ENCODE measurements at regions not wholly inside any gene's neighbourhood (a gene's known extent, or its start where the extent isn't known, plus 50 kb on each side); places are given as distances from the start of the nearest gene placed in this dataset.

GRCh38 chr1:219783605-219784235, 144.6 kb downstream of the SLC30A10 start:
- no peak for TF ChIP-seq RARB (CRISPR knock-in tag; IDR thresholded peaks at IDR 0.05)
- no peak for TF ChIP-seq ZC3H10 (CRISPR knock-in tag; IDR thresholded peaks at IDR 0.05)
- TF ChIP-seq CSDC2 (CRISPR knock-in tag; IDR thresholded peaks at IDR 0.05): no peak
- TF ChIP-seq ZFP30 (CRISPR knock-in tag; IDR thresholded peaks at IDR 0.05): no peak
- no peak for TF ChIP-seq CREB5 (CRISPR knock-in tag; IDR thresholded peaks at IDR 0.05; ENCODE audit: low read depth)
- TF ChIP-seq ZNF70 (CRISPR knock-in tag; IDR thresholded peaks at IDR 0.05): no peak
- ATAC-seq: no peak

GRCh38 chr1:219782929-219783328, 145.4 kb downstream of the SLC30A10 start:
- TF ChIP-seq ZNF8 (CRISPR knock-in tag; IDR thresholded peaks at IDR 0.05): no peak
- no peak for TF ChIP-seq PATZ1 (CRISPR knock-in tag; IDR thresholded peaks at IDR 0.05; ENCODE audit: borderline replicate concordance)
- no peak for TF ChIP-seq ZFP3 (CRISPR knock-in tag; IDR thresholded peaks at IDR 0.05)
- no peak for TF ChIP-seq CSDC2 (CRISPR knock-in tag; IDR thresholded peaks at IDR 0.05)
- no peak for TF ChIP-seq ESRRG (CRISPR knock-in tag; IDR thresholded peaks at IDR 0.05)
- no peak for TF ChIP-seq POU6F1 (CRISPR knock-in tag; IDR thresholded peaks at IDR 0.05; ENCODE audit: borderline replicate concordance, low read depth)
- TF ChIP-seq CREB5 (CRISPR knock-in tag; IDR thresholded peaks at IDR 0.05; ENCODE audit: low read depth): no peak
- no peak for TF ChIP-seq TOX (CRISPR knock-in tag; IDR thresholded peaks at IDR 0.05; ENCODE audit: borderline replicate concordance)
- TF ChIP-seq, protein P1, sequence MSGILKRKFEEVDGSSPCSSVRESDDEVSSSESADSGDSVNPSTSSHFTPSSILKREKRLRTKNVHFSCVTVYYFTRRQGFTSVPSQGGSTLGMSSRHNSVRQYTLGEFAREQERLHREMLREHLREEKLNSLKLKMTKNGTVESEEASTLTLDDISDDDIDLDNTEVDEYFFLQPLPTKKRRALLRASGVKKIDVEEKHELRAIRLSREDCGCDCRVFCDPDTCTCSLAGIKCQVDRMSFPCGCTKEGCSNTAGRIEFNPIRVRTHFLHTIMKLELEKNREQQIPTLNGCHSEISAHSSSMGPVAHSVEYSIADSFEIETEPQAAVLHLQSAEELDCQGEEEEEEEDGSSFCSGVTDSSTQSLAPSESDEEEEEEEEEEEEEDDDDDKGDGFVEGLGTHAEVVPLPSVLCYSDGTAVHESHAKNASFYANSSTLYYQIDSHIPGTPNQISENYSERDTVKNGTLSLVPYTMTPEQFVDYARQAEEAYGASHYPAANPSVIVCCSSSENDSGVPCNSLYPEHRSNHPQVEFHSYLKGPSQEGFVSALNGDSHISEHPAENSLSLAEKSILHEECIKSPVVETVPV (CRISPR knock-in tag; IDR thresholded peaks at IDR 0.05): no peak
- TF ChIP-seq TSHZ2 (CRISPR knock-in tag; IDR thresholded peaks at IDR 0.05): no peak
- TF ChIP-seq ZFP30 (CRISPR knock-in tag; IDR thresholded peaks at IDR 0.05): no peak
- no peak for TF ChIP-seq OSR1 (CRISPR knock-in tag; IDR thresholded peaks at IDR 0.05)
- ATAC-seq: no peak

GRCh38 chr1:219782311-219782710, 146.0 kb downstream of the SLC30A10 start:
- no peak for ATAC-seq
- TF ChIP-seq POU6F1 (CRISPR knock-in tag; IDR thresholded peaks at IDR 0.05; ENCODE audit: borderline replicate concordance, low read depth): no peak
- no peak for TF ChIP-seq RARB (CRISPR knock-in tag; IDR thresholded peaks at IDR 0.05)
- TF ChIP-seq GLIS3 (CRISPR knock-in tag; IDR thresholded peaks at IDR 0.05): no peak
- TF ChIP-seq, protein P1 (CRISPR knock-in tag; IDR thresholded peaks at IDR 0.05): no peak
- TF ChIP-seq OSR1 (CRISPR knock-in tag; IDR thresholded peaks at IDR 0.05): no peak
- no peak for TF ChIP-seq ZFP30 (CRISPR knock-in tag; IDR thresholded peaks at IDR 0.05)
- no peak for TF ChIP-seq ZNF70 (CRISPR knock-in tag; IDR thresholded peaks at IDR 0.05)
- TF ChIP-seq ZNF8 (CRISPR knock-in tag; IDR thresholded peaks at IDR 0.05): no peak
- no peak for TF ChIP-seq ISL1 (CRISPR knock-in tag; IDR thresholded peaks at IDR 0.05)
- no peak for TF ChIP-seq TSHZ2 (CRISPR knock-in tag; IDR thresholded peaks at IDR 0.05)

Data from SK-N-SH treated with all-trans-retinoic acid at 6 μM for 48 hours (cell line).